ENCODE measurements at regions not wholly inside any gene's neighbourhood (a gene's known extent, or its start where the extent isn't known, plus 50 kb on each side); places are given as distances from the start of the nearest gene placed in this dataset.

GRCh38 chr5:145028626-145029025, 806.5 kb downstream of the PRELID2 start:
- intact Hi-C loops (cut with micrococcal nuclease; ENCODE audit: unreplicated experiment): loop anchor here (5.0 kb wide), 1 partner anchor 194 kb away; no protein-coding TSS in a partner anchor
- CTCF ChIA-PET: interaction anchor here (1.5 kb wide), 1 partner anchor 11 kb away, joined by 3 read pairs; no protein-coding TSS in a partner anchor
- H3K36me3 Mint-ChIP-seq (ENCODE audit: insufficient read depth, unreplicated experiment): no peaks in the 10 kb centered on the region
- H3K4me3 Mint-ChIP-seq (ENCODE audit: low read depth, unreplicated experiment): no peak overlapping the region
- TF ChIP-seq, protein P1, sequence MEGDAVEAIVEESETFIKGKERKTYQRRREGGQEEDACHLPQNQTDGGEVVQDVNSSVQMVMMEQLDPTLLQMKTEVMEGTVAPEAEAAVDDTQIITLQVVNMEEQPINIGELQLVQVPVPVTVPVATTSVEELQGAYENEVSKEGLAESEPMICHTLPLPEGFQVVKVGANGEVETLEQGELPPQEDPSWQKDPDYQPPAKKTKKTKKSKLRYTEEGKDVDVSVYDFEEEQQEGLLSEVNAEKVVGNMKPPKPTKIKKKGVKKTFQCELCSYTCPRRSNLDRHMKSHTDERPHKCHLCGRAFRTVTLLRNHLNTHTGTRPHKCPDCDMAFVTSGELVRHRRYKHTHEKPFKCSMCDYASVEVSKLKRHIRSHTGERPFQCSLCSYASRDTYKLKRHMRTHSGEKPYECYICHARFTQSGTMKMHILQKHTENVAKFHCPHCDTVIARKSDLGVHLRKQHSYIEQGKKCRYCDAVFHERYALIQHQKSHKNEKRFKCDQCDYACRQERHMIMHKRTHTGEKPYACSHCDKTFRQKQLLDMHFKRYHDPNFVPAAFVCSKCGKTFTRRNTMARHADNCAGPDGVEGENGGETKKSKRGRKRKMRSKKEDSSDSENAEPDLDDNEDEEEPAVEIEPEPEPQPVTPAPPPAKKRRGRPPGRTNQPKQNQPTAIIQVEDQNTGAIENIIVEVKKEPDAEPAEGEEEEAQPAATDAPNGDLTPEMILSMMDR (IDR thresholded peaks at IDR 0.05; ENCODE audit: unreplicated experiment): no peak
- no peak for DNase-seq
- H3K27ac Mint-ChIP-seq (ENCODE audit: unreplicated experiment): peak overlapping the region; percentile 6
- H3K27me3 Mint-ChIP-seq (ENCODE audit: unreplicated experiment): no peaks in the 10 kb centered on the region
- H3K9me3 Mint-ChIP-seq (ENCODE audit: low read depth, unreplicated experiment): no peaks in the 10 kb centered on the region
- BruUV-seq (replicated peaks): no TSS peak
- H3K4me1 Mint-ChIP-seq (ENCODE audit: low read depth, unreplicated experiment): peaks cover 17% of the 10 kb centered on the region

GRCh38 chr5:145027286-145027685, 807.9 kb downstream of the PRELID2 start:
- TF ChIP-seq, protein P1 (IDR thresholded peaks at IDR 0.05; ENCODE audit: unreplicated experiment): no peak
- H3K4me1 Mint-ChIP-seq (ENCODE audit: low read depth, unreplicated experiment): peaks cover 17% of the 10 kb centered on the region
- no peak overlapping the region for H3K27ac Mint-ChIP-seq (ENCODE audit: unreplicated experiment)
- CTCF ChIA-PET: no interaction called here
- no peak overlapping the region for H3K4me3 Mint-ChIP-seq (ENCODE audit: low read depth, unreplicated experiment)
- no peaks in the 10 kb centered on the region for H3K27me3 Mint-ChIP-seq (ENCODE audit: unreplicated experiment)
- BruUV-seq (replicated peaks): no TSS peak
- no peak for DNase-seq
- no peaks in the 10 kb centered on the region for H3K9me3 Mint-ChIP-seq (ENCODE audit: low read depth, unreplicated experiment)
- intact Hi-C loops (cut with micrococcal nuclease; ENCODE audit: unreplicated experiment): loop anchor here (5.0 kb wide), 1 partner anchor 195 kb away; no protein-coding TSS in a partner anchor
- H3K36me3 Mint-ChIP-seq (ENCODE audit: insufficient read depth, unreplicated experiment): no peaks in the 10 kb centered on the region

GRCh38 chr5:145025775-145026174, 809.4 kb downstream of the PRELID2 start:
- Mint-ChIP-seq H3K27ac (ENCODE audit: unreplicated experiment) (no peak overlapping the region), H3K36me3 (ENCODE audit: insufficient read depth, unreplicated experiment) (no peaks in the 10 kb centered on the region), H3K27me3 (ENCODE audit: unreplicated experiment) (no peaks in the 10 kb centered on the region), H3K4me1 (ENCODE audit: low read depth, unreplicated experiment) (peaks cover 17% of the 10 kb centered on the region), H3K9me3 (ENCODE audit: low read depth, unreplicated experiment) (no peaks in the 10 kb centered on the region), H3K4me3 (ENCODE audit: low read depth, unreplicated experiment) (no peak overlapping the region)
- CTCF ChIA-PET: no interaction called here
- intact Hi-C loops (cut with micrococcal nuclease; ENCODE audit: unreplicated experiment): loop anchor here (5.0 kb wide), 1 partner anchor 197 kb away; no protein-coding TSS in a partner anchor
- TF ChIP-seq, protein P1 (IDR thresholded peaks at IDR 0.05; ENCODE audit: unreplicated experiment): no peak
- BruUV-seq (replicated peaks): no TSS peak
- DNase-seq: no peak

DNA sequence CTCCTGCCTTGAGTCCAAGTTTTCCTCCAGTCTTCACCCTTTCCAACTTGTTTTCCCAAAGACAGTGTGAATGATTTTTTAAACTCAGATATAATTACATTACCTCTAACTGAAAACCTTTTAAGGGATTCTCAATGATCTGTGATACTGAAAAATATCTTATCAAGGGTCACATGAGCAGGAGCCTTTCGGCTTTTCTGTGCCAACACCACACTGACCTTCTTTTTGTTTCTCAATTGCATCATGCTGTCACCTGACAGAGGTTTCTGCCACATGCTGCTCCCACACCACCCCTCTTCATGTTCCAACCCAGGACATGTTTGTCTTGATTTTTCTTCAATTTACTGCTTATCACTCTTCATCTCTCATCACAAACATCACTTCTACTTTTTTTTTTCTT, 820.0 kb downstream of the PRELID2 start:
- Mint-ChIP-seq H3K27ac (ENCODE audit: unreplicated experiment) (no peak overlapping the region), H3K36me3 (ENCODE audit: insufficient read depth, unreplicated experiment) (no peaks in the 10 kb centered on the region), H3K27me3 (ENCODE audit: unreplicated experiment) (no peaks in the 10 kb centered on the region), H3K9me3 (ENCODE audit: low read depth, unreplicated experiment) (peaks cover 2% of the 10 kb centered on the region), H3K4me1 (ENCODE audit: low read depth, unreplicated experiment) (no peaks in the 10 kb centered on the region), H3K4me3 (ENCODE audit: low read depth, unreplicated experiment) (no peak overlapping the region)
- TF ChIP-seq, protein P1 (IDR thresholded peaks at IDR 0.05; ENCODE audit: unreplicated experiment): no peak
- no TSS peak for BruUV-seq (replicated peaks)
- CTCF ChIA-PET: interaction anchor here (0.5 kb wide), 1 partner anchor 248 kb away, joined by 3 read pairs; no protein-coding TSS in a partner anchor
- DNase-seq: no peak
- intact Hi-C loops (cut with micrococcal nuclease; ENCODE audit: unreplicated experiment): no loop called here
